LHCN-M2 (cell line): ENCODE measurements at regions not wholly inside any gene's neighbourhood (a gene's known extent, or its start where the extent isn't known, plus 50 kb on each side); places are given as distances from the start of the nearest gene placed in this dataset.
"Not testable (repeated sequence)": the region's sequence is repeated elsewhere in the genome, so short reads cannot be mapped to it uniquely, and the experiment has no call there.

Experiments
- DNase-seq: peaks from one replicate; pipeline ENCODE4 v3.0.0-alpha.2; 2012; ENCODE audit warnings: low read depth

DNA sequence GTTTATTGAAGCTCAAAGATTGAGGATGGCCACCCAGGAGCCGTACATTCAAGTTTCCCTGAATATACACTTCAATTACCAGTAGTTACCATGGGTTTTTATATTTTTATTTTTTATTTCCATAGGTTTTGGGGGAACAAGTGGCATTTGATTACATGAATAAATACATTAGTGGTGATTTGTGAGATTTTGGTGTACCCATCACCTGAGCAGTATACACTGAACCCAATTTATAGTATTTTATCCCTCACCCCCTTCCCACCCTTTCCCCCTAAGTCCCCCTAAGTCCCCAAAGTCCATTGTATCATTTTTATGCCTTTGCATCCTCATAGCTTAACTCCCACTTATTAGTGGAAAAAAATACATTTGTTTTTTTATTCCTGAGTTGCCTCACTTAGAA lies 791.4 kb downstream of the BRINP3 start:
- DNase-seq, result no peak

DNA sequence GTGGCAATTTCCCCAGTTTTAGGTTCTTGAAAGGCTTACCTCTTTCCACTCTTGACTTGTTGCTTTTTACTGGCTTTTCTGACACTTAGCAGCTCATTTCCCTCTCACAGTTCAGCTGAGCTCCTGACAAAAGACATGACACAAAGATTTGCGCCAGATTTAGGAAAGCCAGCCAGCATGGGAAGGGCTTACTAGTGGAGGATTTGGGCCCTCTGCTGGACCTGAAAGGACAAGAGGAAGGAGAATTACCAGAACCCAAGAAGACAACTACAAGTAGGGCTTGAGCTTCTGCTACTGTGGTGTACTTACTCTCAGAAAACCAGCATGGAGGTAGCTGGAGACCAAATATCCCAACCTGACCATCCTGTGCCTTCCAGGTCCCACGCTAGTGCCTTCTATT lies 784.5 kb downstream of the BRINP3 start:
- DNase-seq, result no peak

DNA sequence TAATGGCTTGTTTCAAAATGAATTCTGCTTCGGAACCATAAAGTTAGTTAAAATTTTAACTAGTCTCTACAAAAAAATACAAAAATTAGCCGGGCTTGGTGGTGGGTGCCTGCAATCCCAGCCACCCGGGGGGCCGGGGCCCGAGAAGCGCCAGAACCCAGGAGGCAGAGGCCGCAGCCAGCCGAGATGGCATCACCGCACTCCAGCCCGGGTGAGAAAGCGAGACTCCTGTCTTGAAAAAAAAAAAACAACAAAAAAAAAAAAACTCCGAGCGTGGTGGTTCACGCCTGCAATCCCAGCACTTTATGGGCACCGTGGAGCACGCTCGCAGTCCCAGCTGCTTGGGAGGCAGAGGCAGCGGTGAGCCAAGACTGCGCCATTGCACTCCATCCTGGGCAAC lies 781.4 kb downstream of the BRINP3 start:
- DNase-seq, result no peak

DNA sequence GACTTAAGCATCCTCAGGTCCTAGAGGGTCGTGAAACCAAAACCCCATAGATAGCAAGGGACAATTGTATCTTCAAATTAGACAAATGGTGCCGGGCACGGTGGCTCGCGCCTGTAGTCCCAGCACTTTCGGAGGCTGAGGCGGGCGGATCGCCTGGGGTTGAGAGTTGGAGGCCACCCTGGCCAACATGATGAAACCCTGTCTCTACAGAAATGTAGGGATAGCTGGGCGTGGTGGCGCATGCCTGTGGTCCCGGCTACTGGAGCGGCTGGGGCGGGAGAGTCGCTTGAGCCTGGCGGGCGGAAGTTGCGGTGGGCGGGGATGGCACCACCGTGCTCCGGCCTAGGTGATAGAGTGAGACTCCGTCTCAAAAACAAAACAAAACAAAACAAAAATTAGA lies 780.6 kb downstream of the BRINP3 start:
- no peak for DNase-seq

DNA sequence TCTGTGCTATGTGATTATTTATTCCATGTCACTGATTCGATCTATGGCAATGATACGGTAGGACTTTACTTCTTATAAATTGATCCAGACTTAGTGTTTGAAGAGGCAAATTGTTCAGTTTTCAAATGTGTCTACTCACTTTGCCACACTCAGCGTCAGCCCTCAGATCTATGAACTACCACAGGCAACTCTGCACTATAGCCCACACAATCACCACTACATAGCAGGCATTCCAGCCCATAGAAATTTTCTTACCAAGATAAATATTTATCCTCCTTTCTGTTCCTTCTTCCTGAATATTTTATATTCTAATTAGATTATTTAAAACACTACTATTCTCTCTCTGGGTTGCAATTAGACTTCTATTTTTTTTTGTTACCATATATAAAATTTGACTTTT lies 776.1 kb downstream of the BRINP3 start:
- DNase-seq, result no peak

DNA sequence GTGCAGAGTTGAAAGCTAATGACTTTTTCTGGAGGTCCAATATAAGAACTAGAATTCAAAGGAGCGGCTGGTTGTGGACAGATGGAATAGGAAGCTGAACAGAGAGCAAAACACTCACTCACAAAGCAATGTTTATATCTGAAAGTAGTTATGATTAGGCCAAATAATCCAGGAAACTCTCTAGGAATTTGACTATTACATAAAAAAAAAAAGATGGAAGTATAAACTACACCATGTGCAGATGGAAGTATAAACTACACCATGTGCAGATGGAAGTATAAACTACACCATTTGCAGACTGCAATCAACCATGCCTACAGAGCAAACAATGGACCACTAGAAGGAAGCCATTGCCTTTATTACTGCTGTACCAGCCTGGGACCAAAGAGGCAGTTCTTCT lies 771.1 kb downstream of the BRINP3 start:
- no peak for DNase-seq

DNA sequence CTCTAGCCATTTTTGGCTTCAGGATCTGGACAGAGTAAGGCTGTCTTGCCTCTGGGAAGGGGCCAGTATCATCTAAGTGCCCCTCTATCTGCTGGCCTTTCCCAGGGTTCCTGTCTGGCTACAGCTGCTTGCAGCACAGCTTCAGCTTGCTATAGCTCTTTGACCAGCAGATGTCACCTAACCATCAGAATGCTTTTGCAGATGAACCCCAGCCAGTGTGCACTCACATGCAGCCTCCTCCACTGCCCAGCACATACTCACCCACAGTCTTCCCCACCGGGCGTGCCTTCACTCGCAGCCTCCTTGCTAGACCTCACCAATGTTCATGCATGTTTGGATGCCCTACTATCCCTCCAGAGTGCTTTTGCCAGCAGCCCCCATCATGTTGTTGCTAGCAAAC lies 769.0 kb downstream of the BRINP3 start:
- DNase-seq, result no peak

DNA sequence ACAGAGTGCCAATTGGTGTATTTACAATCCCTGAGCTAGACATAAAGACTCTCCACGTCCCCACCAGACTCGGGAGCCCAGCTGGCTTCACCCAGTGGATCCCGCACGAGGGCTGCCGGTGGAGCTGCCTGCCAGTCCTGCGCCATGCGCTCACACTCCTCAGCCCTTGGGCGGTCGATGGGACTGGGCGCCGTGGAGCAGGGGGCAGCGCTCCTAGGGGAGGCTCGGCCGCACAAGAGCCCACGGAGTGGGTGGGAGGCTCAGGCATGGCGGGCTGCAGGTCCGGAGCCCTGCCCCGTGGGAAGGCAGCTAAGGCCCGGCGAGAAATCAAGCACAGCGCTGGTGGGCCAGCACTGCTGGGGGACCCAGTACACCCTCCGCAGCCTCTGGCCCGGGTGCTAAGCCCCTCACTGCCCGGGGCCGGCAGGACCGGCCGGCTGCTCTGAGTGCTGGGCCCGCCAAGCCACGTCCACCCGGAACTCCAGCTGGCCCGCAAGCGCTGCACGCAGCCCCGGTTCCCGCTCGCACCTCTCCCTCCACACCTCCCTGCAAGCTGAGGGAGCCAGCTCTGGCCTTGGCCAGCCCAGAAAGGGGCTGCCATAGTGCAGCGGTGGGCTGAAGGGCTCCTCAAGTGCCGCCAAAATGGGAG lies 759.4 kb downstream of the BRINP3 start:
- not testable (repeated sequence) for DNase-seq

DNA sequence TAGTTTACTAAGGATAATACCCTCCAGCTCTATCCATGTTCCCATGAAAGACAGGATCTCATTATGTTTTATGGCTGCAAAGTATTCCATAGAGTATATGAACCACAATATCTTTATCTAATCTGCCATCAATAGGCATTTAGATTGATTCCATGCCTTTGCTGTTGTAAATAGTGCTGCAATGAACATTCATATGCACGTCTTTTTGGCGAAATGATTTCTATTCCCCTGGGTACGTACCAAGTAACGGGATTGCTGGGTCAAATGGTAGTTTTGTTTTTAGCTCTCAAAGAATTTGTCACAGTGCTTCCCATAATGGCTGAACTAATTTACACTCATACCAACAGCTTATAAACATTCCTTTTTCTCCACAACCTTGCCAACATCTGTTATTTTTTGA lies 750.9 kb downstream of the BRINP3 start:
- DNase-seq, result no peak

DNA sequence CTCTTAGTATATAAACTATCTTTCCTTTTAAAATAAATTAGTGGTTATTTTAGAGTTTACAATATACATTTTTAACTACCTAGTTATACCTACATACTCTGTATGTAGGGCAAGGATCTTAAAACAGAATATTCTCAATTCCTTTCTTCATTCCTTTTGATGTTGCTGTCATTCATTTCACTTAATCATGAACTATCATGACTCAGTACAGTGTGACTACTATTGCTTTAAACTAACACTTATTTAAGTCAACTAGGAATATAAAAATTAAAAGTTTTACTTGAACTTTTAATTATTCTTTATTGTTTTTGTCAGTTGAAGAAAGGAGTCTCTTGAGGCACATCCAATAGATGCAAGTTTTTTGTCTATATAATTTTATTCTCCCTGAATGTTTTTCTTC lies 726.4 kb downstream of the BRINP3 start:
- no peak for DNase-seq

DNA sequence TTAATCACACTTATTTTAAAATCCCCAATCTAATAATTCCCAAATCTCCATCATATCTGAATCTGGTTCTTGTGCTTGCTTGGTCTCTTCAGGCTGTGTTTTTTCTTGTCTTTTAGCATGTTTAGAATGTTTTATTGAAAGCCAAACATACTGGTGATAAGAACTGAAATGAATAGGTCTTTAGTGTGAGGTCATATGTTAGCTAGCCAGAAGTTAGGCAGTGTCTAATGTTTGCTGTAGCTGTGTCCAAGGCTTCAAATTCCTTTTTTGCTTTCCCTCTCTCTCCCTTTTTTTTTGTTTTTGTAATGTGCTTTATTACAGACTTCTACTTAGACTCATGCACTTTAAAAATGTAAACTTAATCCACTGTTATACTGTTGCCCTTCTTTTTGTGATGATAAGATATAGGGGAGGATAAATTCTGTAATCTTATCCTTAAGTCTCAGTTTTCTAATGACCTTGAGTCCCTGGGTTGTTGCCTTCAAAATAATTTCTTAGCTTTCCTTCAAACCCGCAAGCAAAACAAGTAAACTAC lies 725.1 kb downstream of the BRINP3 start:
- DNase-seq, result no peak

DNA sequence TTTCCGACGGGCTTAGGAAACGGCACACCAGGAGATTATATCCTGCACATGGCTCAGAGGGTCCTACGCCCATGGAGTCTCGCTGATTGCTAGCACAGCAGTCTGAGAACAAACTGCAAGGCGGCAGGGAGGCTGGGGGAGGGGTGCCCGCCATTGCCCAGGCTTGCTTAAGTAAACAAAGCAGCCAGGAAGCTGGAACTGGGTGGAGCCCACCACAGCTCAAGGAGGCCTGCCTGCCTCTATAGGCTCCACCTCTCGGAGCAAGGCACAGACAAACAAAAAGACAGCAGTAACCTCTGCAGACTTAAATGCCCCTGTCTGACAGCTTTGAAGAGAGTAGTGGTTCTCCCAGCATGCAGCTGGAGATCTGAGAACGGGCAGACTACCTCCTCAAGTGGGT lies 722.6 kb downstream of the BRINP3 start:
- DNase-seq, result not testable (repeated sequence)

DNA sequence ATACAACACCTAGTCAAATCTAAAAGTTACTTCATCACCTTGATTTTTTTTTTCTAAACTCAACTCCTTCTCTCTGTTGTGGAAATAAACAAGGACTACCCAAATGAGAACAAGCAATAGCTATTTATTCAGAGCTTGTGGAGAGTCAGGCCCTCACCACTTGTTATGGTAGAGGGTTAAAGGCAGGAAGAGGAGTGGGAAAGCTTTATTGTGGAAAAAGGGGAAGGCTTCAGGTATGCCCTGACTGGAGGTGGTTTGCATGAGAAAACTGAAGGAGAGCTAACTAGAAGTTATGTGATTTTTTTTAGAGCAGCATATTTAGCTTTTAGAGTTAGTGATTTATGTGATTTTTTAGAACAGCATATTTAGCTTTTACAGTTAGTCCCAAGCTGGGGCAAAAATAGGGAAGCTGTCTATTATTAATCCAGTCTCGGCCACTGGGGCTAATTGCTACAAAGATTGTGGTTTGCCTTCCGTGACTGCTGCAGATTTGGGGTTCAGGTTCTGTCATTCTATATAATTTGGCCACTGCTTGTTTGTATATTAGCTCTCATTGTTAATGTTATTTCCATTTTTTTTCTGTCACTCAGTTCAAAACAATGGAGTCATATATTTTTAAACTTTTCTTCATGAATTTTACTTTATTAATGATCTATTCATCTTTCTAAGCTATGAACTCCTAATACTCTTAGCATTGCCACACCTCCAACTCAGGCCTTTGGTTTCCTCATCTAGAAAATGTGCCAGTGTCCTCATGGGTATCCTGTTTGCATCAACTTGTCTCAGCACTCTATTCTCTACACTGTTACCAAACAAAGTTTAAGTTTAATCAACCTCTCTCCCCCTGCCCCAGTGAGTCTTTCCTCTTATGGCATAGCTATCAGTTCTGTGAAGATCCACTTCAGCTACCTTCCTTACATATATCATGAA lies 713.0 kb downstream of the BRINP3 start:
- no peak for DNase-seq

DNA sequence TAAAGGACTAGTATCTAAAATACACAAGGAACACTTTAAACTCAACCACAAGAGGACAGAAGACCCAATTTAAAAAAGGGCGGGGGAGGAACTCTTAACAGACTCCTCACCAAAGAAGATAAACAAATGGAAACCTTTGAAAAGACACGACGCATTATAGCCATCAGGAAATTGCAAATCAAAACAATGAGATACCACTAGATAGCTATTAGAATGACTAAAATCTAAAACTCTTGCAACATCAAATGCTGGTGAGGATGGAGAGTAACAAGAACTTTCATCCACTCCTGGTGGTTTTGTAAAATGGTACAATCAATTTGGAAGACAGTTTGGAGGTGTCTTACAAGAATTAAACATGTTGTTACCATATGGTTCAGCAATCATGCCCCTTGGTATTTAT lies 708.2 kb downstream of the BRINP3 start:
- no peak for DNase-seq

DNA sequence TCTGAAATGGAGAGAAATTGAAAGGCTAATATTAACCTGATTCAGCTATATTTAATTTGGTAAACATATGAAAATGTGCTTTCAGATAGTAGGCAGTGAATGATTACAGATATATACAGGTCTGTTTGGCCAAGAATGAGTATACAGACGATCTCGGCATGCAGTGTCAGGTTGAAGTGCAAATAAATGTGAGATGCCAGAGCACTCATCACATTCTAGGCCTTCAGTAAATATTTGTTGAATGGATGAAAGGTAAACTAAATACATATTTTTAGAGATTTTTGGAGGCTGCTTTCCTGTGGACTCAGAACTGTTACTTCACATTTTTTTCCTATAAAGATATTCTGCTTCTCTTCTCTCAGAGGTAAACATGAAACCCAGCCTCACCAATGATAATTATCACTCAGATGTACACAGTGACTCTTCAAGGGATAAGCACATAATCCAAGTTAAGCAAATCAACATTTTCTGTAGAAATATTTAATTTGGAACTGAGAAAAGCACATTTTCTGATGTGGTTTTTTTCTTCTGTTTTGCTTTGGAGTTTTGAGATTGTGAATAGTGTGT lies 702.9 kb downstream of the BRINP3 start:
- no peak for DNase-seq

DNA sequence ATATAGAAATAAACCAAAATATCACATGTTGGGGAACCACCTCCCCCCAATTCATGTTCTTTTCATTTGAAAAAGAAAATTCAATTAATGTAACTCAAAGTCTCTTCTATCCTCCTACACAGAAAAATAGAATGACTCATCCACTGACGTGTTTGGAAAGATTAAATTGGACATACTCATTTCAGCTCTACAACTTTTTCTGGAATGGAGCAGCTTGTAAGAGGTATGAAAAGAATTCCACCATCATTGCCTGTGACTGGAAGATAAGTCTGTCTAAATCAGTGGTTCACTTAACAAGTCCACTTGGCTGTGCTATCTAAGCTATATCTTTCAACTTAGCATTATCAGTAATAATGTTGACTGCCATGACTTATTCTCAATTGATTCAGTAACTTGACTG lies 702.3 kb downstream of the BRINP3 start:
- peak; percentile 23 for DNase-seq

DNA sequence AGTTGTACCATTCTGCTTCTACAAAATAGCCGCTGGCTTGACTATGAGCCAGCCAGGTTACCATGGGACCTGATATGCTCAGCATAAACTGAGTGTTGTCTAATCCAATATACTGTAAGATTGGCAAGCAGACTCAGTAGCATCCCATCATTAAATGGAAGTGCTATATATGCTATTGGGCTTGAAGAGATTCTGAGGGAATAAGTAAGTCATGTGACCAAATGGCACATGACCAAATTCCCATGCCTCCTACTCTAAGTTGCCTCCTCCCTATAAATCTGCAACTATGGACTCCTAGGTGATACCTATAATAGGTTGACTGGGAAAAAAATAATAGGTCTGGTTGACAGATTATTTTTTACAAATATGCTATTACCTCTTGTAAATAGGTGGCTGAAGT lies 698.6 kb downstream of the BRINP3 start:
- DNase-seq, result no peak

DNA sequence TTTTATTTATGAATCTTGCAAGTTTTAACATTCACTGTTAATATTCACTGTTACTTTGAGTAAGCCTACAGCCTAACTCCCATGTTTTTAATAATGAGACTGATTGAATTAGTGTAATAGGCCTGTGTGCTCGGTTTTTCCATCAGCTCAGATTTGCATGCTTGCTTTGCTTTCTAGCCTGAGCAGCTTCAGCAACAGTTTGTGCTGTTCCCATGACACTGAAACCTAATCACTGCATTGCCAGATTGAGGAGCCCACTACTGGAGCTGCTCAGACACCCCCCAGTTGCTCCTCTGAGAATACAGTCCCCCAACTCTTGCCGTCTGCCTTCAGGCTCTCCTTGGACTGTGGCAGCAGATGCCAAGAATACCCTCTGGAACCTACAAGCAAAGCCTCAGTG lies 695.4 kb downstream of the BRINP3 start:
- no peak for DNase-seq

DNA sequence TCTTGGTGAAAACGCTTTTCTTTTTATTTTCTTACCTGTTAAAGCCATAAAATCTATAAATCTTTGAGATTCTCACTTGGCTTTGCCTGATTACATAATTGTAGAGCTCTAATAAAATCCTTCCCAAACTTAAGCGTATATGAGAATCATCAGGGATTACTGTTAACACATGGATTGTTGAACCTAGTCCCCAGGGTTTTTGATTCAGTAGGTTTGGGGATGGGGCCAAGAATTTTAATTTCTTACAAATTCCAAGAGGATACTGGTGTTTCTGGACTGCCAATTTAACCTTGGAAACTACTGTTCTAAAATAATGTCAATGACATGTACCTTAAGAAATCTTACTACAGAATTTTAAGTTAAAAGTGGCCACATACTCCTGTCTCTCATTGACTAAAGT lies 694.2 kb downstream of the BRINP3 start:
- DNase-seq, result no peak

DNA sequence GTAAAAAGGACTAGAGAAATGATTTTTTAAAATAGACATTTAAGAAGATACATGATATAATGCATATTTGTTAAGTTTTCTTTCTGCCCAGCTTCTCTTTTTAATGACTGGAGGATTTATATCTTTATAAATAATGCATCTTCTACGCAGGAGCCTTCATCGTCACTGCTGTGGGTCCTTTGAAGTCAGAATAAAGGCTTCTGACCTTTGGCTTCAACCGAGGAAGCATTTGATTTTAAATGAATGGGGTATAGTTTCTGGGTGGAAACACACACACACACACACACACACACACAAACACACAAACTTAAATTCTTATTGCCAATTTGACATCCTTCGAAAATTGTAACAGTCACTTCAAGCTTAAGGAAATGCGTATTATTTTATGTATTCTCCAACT lies 690.9 kb downstream of the BRINP3 start:
- DNase-seq, result no peak

DNA sequence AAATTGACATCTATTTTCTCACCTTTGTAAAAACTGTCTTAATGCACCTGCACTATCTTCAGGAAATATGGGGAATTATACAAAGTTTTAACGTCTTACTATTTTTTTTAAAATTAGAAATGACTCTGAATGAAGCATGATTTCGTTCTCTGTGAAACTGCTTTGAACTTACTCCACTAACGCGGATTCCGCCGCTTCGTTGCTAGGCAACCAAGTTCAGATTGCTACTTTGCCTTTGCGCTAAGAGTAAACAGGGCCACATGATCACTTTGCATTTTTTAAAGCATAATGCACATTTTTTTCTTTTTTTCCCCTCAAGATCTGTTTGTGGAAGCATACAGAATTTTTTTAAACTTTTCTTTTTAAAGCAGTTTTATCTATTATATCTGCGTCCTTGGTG lies 690.5 kb downstream of the BRINP3 start:
- peak; percentile 1 for DNase-seq

DNA sequence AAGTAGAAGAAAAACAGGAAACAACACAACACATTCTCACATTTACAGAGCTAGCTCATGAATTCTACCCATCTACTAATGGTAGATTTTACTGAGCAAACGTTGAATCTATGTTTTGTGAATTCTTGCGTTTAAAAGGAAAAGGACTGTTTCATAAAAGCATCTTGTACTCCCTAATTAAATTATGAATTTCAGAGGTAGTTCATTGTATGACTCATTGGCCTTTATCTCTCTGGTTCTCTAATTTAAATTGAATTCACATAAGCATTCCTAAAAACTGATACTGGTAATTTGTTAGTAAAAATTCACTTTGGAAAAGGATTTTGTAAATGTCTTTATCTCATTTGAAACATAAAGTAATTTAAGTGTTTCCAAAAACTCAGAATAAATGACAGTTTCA lies 687.3 kb downstream of the BRINP3 start:
- no peak for DNase-seq

DNA sequence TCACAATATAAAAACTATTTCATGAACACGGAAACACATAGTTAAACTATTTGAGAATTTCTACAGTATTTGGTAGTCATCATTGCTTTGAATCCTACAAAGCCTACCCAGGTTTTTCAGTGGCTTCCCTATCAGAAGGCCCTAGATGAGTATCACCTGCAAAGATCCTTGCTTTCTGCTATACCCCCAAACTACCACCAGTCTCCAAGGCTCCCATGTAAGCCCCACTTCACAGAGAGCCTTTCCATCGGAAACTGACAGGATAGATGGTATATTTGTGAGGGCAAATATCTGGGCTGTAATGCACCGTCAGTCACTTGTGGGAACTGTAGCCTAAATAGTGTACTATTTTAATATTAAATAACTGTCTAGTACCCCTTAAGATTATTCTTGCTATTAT lies 674.3 kb downstream of the BRINP3 start:
- DNase-seq, result no peak
